ENCODE measurements at regions not wholly inside any gene's neighbourhood (a gene's known extent, or its start where the extent isn't known, plus 50 kb on each side); places are given as distances from the start of the nearest gene placed in this dataset.
"Not testable (repeated sequence)": the region's sequence is repeated elsewhere in the genome, so short reads cannot be mapped to it uniquely, and the experiment has no call there.

DNA sequence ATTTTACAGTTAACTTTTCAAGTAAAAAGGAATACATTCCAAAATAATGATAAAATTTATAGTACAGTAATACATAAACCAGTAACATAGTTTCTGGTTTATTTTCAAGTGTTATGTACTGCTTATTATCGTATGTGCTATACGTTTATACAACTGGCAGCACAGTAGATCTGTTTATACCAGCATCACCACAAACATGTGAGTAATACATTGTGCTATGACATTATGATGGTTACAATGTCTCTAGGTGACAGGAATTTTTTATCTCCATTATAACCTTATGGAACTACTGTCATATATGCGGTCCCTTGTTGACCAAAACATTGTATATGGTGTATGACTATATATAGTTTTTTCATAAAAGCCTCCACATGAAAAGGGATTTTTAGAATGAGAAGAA is 256.9 kb downstream of the ANKRD50 start:
- no peak for DNase-seq

DNA sequence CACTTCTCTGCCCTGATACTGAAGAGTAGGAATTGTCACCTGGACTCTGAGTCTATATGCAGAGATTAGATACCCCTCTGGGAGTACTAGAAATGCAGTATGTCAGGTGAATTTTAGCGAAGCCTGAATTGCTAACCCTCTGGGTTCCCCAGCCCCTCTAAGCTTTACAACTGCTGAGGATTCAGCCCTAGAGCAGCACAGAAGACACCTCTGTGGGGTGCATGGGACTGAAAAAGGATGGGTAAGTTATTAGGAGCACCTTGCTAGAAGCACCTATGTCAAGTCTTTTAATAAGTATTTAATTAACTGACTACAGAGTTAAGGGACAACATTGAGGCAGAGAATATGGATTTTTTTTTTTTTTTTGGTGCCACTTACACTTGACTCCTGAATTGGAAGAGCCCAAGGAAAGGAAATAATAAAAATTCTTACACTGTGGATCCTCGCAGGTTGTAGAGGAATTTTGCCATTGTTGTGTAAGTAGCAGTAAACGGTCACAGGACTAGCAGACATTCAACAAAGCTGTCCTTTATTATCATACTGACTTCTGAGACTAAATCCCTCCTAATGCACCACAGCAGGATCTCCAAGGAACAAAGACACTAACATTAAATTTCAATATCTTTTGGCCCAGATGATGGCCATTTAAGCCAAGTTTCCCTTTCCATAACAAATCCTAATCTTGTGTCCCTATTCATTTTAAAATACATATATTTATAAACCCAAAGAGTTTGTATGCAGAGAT is 253.2 kb downstream of the ANKRD50 start:
- DNase-seq, result no peak

DNA sequence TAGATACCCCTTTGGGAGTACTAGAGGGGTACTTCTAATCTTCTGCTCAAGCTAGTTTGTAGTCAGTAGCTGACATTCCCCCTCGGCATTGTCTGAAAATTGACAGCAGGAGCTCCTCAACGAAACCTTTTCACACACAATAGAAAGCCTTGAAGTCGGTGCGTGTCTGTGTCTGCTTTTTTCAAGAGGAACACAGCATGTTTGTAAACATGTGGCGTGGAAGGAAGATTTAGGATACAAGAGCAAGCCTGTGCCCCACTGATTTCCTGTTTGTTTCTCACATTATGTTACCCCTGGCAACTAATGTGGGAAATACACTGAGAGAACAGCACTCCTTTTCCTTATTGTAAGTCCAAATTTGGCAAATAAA is 252.6 kb downstream of the ANKRD50 start:
- DNase-seq, result no peak

DNA sequence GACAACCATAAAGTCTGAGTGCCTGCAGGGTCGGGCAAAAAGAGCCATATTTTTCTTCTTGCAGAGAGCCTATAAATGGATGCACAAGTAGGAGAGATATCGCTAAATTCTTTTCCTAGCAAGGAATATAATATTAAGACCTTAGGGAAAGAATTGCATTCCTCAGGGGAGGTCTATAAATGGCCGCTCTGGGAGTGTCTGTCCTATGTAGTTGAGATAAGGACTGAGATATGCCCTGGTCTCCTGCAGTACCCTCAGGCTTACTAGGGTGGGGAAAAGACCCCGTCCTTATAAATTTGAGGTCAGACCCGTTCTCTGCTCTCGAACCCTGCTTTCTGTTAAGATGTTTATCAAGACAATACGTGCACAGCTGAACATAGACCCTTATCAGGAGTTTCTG is 250.9 kb downstream of the ANKRD50 start:
- not testable (repeated sequence) for DNase-seq

DNA sequence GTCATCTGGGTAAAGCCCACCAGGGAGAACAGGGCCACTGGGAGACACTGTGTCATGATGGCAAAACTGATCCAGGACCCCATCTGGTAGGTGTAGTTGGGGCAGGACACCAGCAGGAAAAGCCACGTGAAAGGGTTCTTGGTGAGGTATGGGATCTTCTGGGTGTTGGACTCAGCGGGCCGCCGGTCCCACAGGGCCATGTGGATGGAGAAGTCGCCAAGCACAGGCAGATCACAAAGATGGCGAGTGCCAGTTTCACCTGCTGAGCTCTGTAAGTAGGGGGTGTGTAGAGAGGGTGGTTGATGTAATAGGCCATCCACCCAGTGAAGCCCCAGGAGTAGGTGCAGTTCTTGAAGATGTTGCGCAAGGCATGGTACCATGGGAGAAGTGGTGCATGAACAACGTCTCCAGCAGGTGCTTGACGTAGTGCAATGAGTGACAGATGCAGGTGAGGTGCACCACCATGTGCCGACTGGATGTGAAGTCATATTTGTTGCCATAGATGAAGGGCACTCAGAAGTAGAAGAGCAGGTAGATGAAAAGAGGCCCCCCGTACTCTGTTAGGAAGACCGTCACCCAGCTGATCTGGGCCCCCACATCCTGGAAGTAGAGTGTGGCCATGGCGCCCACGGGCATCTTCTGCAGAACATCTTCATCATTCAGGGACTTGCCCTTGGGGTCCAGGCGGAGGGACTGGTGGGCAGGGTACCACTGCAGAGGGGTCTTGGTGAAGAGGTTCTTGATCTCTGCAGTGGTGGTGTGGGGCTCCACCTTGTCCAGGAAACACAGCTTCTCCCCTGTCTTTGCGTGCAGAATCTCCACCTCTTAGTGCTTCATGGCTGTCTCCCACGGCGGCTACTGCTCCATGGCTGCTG is 249.3 kb downstream of the ANKRD50 start:
- DNase-seq, result no peak

DNA sequence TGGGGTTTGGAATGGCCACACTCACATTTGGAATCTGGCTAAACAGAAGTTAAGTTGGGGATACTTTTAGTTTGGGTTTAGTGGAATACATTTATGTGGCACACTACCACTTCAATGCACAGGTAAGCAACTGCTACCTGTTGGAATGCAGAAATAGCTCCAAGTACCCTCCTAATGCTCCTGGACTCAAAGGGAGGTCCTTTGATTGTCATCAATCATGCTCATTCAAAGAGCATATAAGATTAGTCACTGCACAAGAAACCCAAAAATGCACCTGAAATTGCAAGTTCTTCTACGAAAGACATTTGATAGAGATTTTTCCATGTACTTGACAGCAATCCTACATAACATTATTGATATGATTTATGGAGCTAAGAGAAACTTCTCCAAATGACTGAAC is 247.7 kb downstream of the ANKRD50 start:
- no peak for DNase-seq

DNA sequence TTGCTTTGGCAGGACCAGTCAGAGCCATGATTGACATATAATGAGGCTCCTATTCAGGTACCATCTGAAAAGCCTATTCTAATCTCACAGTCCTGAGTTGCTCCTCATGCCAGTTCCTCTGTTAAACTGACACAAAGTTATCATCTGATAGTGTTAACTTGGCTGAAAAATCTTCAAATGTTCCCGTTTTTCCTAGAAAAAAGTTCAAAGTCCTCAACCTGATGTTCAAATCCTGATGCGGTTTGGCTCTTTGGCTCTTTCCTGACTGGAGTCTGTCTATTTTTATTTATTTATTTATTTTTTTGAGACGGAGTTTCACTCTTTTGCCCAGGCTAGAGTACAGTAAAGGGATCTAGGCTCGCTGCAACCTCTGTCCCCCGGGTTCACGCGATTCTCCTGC is 244.2 kb downstream of the ANKRD50 start:
- no peak for DNase-seq

DNA sequence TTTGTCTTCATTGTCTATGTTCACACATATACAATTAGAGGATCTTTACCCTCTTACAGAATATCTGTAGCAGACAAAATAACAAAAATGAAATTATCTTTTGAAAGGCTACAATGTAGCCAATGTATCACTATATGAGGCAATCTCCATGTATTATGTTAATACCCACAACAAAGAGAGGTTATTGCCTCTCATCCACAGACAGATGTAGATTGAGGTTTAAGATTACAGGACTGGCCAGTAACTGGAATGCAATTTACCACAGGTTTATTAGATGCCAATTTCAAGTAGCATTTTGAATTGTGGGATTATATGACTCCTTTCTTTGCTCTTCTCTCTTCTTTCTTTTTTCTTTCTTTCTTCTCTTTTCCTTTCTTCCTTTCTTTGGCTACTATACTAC is 242.6 kb downstream of the ANKRD50 start:
- DNase-seq, result no peak

DNA sequence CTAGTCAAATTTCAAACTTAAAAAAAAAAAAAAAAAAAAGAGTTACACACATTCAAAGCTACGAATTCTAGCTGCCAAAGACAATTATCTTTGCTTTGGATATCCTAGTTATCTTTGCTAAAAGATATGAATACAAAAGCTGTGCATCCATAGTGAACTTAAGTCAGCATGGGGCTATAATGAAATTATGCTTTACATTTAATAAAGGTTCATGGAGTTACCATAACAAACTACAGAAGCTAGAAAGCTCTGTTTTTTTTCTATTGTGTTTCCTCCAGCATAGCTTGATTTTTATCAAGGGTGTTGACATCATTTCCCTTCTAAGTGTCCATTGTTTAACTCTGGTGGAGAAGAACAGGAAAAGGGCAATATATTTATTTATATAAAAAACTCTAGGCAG is 234.1 kb downstream of the ANKRD50 start:
- no peak for DNase-seq

DNA sequence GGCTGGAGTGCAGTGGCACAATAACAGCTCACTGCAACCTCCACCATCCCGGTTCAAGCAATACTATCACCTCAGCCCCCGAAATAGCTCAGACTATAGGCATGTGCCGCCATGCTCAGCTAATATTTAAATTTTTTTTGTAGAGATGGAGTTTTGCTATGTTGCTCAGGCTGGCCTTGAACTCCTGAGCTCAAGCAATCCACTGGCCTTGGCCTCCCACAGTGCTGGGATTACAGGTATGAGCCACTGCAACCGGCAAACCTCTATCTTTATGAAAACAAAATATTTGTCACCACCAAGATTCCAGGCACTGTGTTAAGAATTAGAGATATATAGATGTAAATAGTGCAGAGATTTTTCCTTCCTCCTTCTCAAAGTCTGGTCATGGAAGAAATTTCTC is 232.5 kb downstream of the ANKRD50 start:
- no peak for DNase-seq

DNA sequence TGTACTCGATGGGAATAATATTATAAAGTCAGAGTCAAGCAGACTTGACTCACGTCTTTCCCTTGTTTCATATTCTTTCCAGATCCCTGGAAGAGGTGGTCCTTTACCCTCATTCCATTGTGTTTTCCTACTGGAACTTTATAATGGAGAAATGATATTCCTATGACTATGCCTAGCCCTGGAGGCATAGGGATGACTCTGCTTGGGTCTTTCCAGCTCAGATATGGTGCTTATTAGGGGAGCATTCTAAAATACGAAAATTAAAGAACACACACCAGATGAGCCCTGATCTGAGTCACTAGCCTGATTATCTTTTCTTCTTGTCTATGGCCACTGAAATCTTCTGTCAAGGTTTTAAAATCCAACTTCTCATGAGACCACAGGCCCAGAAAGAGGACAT is 231.4 kb downstream of the ANKRD50 start:
- DNase-seq, result no peak

DNA sequence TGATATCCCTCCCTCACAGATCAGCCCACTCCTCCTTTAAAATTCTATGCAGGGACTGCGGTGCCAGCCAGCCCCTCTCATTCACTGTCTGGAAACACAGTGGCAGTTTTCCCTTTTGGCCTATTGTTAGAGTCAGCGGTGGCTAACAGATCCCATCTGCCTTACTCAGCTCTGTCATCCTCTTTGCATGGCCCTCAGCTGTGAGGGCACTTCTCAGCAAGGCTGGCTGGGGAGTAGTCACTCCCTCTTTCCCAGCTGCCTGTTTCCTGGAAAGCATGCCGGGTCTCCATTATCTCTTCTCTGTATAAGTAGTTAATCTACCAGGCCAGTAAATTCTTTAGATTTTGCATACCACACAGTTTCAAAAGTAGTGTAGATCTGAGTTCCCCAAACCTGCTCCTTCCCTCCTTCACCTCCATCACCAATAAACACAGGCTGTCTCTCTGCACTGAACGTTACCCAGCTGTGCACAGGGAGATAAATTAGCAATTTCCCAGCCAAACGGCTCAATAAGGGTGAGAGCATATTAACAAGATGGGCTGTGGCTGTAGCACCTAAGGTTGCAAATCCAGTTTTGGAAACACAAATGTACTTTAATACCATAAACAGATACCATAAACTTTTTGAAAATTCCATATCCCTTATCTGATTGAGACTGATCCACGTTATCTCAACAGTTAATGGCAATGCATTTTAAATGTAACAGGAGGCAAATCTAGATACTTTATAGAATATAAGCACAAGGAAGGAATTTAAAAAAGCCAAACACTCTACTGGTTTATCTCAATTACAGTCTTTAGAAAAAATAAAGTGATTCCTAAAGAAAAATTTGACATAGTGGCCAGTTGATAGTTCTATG is 229.3 kb downstream of the ANKRD50 start:
- DNase-seq, result no peak

DNA sequence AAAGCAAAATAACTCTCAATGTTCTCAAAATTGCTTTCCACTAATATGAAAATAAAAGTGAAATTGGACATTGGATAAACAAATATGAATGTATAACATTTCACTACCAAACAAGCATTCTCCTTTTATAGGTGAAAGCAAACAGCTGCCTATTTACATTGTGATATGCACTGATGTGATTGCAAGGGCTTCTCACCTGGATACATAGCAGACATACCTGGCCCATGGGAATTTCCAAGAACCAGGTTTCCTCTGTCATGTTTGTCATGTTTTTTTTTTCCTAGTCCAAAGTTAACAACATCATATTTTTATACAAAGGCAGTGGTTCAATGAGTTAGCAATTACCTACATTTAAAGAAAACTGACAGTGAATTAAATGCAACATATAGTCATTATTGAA is 228.5 kb downstream of the ANKRD50 start:
- DNase-seq, result no peak

DNA sequence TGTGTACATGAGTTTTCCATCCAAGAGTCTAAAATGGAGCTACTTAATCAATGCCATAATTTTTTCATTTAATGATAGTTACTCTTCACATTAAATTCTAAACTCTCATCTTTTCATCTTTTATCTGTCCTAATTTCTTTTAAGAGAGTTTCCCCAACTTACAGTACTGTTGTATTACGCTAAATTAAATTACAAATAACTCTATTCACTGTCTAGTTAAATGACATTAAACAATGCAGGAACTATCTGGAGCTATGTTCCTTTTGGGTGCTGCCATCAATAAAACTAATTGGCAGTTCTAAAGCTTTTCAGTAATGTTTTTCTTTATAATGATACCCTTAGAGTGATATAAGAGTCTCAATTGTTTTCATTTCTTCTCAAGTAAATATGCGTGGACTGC is 227.6 kb downstream of the ANKRD50 start:
- no peak for DNase-seq

DNA sequence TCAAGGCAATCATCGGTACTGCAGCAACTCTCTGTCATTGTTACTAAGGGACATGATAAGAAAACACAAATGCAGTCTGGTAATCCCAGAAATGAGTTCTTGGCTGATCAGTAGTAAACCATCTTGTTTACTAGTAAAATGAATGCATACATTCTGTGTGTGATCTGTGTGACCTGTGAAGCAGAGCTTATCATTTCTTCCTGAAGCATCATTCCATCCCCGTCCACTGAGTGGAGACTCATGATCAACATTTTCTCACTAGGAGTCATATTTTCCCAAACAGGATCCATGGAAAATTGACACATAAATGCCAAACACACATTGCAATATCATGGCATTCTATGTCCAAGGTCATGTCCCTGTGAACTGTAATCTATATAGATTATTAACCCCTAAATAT is 226.1 kb downstream of the ANKRD50 start:
- no peak for DNase-seq

DNA sequence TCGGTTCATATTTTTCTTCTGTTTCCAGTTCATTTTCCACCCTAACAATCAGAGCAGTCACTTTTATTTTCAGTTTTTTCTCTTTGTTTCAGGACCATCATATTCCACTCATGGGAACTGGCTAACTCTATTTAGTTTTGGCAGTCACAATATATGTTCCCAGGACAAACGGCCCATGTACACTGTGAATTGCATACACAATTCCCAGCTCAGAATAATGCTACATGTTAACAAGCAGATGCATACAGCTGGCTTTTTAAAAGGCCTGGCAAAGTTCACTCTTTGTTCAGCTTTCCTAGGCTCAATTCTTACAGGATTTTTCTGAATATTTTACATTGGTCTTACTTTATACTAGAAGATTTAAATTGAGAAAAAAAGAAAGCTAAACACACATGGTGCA is 224.9 kb downstream of the ANKRD50 start:
- no peak for DNase-seq

DNA sequence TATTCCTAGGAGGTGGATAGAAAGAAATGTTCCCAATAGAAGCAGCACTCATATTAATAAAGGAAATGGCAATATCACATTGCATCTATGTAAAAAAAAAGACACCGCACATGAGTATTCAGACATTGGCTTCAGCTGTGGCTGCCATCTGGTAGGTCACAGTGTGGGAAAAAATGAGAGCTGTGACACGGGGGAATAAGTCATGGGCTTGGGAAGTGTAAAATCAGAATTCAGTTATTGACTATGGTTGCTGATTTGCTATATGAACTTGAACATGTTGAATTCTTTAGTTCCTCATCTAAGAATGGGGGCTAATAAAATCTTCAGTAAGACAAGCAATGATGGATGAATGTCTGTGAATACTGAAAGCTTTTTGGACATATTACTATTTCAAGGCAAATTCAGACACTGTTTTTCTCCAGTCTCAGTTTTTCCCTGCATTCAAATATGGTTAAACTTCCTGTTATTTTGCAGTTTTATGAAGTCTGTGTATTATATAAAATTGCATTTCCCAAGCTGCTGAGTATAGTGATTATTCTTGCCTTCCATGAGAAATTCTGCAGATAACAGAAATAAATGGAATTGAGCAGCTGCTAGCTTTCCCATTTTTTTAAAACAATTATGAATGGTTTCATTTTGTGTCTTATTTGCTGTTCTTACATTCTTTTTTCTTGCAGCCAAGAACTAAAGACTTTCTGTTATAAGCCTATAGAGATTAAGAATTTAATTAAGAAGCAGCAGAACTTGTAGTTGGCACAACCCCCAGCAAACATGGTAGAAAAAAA is 221.0 kb downstream of the ANKRD50 start:
- no peak for DNase-seq

DNA sequence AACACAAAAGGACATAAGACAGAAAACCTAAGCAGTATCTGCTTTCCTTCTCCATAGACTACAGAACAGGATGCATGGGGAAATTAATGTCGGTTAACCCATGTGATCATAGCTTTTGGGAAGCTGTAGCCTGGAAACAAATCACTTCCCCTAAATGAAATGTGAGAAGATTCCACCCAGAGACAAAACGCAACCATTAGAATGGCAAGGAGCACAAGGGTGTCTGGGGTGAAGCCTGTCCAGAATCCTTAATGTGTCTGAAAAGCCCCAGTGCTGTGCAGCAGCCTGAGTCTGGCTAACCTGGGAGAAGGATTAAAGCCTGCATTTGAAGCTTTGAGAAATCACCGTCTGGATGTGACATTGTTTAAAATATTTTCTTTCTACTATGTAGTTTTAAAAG is 213.3 kb downstream of the ANKRD50 start:
- DNase-seq, result no peak

DNA sequence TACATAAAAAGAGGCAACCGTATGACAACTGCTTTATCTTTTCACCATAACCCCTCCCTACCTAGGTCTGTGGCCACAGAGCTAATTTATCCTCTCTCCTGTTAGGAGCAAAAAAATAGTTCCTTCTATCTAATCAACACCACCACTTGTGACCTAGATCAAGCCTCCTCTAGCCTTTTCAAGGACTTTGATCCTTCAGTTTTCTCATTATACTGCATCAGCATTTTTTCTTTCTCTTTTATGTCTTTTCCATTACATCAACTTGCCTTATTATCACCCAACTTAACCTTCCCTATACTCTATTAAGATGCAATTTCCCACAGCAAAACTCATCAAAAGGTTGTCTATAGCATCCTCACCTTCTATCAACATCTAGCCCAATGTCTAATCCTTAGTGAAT is 211.0 kb downstream of the ANKRD50 start:
- no peak for DNase-seq

DNA sequence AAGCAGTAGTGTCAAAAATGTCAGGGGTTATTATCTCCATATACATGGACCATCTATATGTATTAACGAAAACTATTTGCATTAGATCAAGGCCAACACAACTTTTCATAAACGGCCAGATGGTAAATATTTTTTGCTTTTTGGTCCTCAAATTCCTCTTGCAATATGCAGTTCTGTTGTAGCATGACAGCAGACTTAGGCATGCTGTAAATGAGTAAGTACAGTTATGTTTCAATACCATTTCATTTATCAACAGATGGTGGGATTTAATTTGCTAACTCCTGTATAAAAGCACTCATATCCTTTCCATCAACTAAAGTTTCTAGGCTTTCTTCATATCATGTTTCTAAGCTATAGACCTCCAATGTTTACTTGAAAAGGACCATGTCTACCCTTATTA is 208.1 kb downstream of the ANKRD50 start:
- no peak for DNase-seq

DNA sequence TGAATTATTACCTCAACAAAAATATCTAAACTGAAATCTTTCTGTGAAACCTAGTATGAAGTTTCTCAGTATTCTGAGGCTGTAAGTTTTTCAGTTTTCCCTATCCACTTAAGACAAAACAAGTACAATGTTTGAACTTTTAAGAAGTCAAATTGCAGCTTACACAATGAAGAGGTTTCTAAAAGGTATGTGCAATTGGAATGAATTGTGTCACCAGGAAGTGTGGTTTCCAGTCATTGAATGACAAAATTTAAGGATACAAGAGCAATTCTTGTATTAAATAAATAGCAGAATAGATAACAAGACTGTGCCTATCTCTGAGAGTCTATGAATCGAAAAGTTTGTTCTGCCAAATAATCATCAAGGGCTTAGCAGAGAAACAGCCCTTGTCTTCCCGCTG is 207.3 kb downstream of the ANKRD50 start:
- no peak for DNase-seq

DNA sequence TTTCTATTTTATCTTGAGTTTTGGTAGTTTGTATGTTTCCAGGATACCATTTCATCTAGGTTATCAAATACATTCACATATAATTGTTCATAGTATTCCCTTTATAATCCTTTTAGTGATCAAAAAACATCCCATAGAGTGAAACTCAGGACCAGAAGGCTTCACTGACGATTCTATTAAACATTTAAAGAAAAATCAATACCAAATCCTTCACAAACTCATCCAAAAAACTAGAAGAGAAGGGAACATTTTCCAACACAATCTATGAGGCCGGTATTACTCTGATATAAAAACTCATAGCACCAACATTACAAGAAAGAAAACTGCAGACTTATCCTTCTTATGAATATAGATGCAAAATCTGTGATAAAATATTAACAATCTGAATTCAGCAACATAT is 203.4 kb downstream of the ANKRD50 start:
- no peak for DNase-seq

DNA sequence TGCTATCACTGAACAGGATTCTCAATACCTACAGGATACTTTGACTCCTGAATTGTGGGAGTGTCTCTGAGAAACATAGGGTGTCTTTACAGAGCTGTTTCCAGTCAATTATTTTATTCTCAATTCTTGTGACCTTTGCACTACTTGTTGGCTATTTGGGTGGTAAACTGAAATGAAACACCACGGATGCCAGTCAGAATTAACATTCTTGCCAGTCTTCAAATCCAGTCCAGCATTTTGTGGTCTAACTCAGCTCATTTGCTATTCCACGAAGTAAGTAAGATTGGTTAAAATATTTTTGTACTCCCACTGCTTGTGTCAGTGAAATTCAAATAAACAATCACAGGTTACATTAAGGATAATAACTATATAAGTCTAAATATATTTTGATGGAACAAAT is 197.9 kb downstream of the ANKRD50 start:
- no peak for DNase-seq

Measured in effector CD4-positive, alpha-beta T cell (primary cell).